ENCODE measurements at regions not wholly inside any gene's neighbourhood (a gene's known extent, or its start where the extent isn't known, plus 50 kb on each side); places are given as distances from the start of the nearest gene placed in this dataset.

GRCh38 chr3:82050382-82050781 lies 288.9 kb upstream of the GBE1 start:
- no peak overlapping the region for H3K4me3 ChIP-seq (ENCODE audit: control insufficient read depth in 1 of 2, extremely low read depth in 1 of 2, low read length in 1 of 2)
- H3K4me1 Mint-ChIP-seq, result no peaks in the 10 kb centered on the region
- H3K36me3 ChIP-seq (ENCODE audit: control insufficient read depth in 2 of 2, extremely low read depth in 1 of 2, insufficient read depth in 1 of 2, low read length in 1 of 2), result no peaks in the 10 kb centered on the region
- DNase-seq (no peak), ATAC-seq (replicated peaks in 1 of 4) (no peak)
- no peak overlapping the region for H3K27ac ChIP-seq (ENCODE audit: low read length)
- no peaks in the 10 kb centered on the region for H3K4me1 ChIP-seq (ENCODE audit: control insufficient read depth in 1 of 2, extremely low read depth in 1 of 2, insufficient read depth in 2 of 2, low read length in 2 of 2)
- no peaks in the 10 kb centered on the region for H3K9me3 ChIP-seq
- H3K9me3 Mint-ChIP-seq, result peaks cover 0 to 7% (median 2%) of the 10 kb centered on the region in 3 donors
- CTCF ChIA-PET, result no interaction called here
- WGBS (ENCODE audit: insufficient coverage), result no CpG with 5 or more reads among the region's 1 CpG
- H3K4me3 Mint-ChIP-seq, result no peak overlapping the region
- no peaks in the 10 kb centered on the region for H3K27me3 ChIP-seq (replicated peaks in 1 of 2; ENCODE audit: control insufficient read depth in 2 of 2, extremely low read depth in 1 of 2, insufficient read depth in 2 of 2, low read length in 1 of 2)
- H3K27me3 Mint-ChIP-seq, result no peaks in the 10 kb centered on the region
- POLR2A ChIA-PET, result no interaction called here
- no peak overlapping the region for H3K27ac Mint-ChIP-seq
- H3K36me3 Mint-ChIP-seq, result no peaks in the 10 kb centered on the region

DNA sequence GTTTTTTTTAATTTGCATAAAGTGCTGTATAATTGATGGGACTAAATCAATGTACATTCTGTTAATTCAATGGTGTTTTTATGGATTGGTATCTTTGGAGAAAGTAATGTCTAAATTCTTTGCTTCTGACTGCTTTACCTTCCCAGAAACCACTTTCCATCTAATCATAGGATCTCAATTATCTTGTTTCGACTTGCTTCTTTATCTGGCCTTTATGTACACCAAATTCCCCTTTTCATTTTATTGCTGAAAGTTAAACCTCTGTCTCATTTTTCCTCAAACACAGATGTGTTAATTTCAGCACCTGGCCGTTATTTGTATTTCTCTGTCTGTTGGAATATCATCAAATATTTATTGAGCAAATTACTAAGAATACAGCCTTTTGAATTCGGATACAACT lies 287.3 kb upstream of the GBE1 start:
- H3K27me3 Mint-ChIP-seq, result no peaks in the 10 kb centered on the region
- H3K9me3 ChIP-seq, result no peaks in the 10 kb centered on the region
- no peaks in the 10 kb centered on the region for H3K4me1 Mint-ChIP-seq
- H3K27ac ChIP-seq (ENCODE audit: low read length), result no peak overlapping the region
- DNase-seq (no peak), ATAC-seq (replicated peaks in 1 of 4) (no peak)
- H3K36me3 Mint-ChIP-seq, result no peaks in the 10 kb centered on the region
- 40% methylated on average over 1 of the region's 3 CpGs for WGBS (ENCODE audit: insufficient coverage)
- no peak overlapping the region for H3K4me3 Mint-ChIP-seq
- H3K4me1 ChIP-seq (ENCODE audit: control insufficient read depth in 1 of 2, extremely low read depth in 1 of 2, insufficient read depth in 2 of 2, low read length in 2 of 2), result no peaks in the 10 kb centered on the region
- peaks cover 0 to 7% (median 2%) of the 10 kb centered on the region in 3 donors for H3K9me3 Mint-ChIP-seq
- no peaks in the 10 kb centered on the region for H3K36me3 ChIP-seq (ENCODE audit: control insufficient read depth in 2 of 2, extremely low read depth in 1 of 2, insufficient read depth in 1 of 2, low read length in 1 of 2)
- POLR2A ChIA-PET, result no interaction called here
- no peaks in the 10 kb centered on the region for H3K27me3 ChIP-seq (replicated peaks in 1 of 2; ENCODE audit: control insufficient read depth in 2 of 2, extremely low read depth in 1 of 2, insufficient read depth in 2 of 2, low read length in 1 of 2)
- H3K27ac Mint-ChIP-seq, result no peak overlapping the region
- CTCF ChIA-PET, result no interaction called here
- no peak overlapping the region for H3K4me3 ChIP-seq (ENCODE audit: control insufficient read depth in 1 of 2, extremely low read depth in 1 of 2, low read length in 1 of 2)

GRCh38 chr3:82044930-82045705 lies 283.7 kb upstream of the GBE1 start:
- Mint-ChIP-seq H3K9me3 (peaks cover 0 to 7% (median 2%) of the 10 kb centered on the region in 3 donors), H3K4me1 (no peaks in the 10 kb centered on the region), H3K27ac (no peak overlapping the region), H3K4me3 (no peak overlapping the region), H3K36me3 (no peaks in the 10 kb centered on the region), H3K27me3 (no peaks in the 10 kb centered on the region)
- POLR2A ChIA-PET, result no interaction called here
- no peak for DNase-seq
- H3K27me3 ChIP-seq (replicated peaks in 1 of 2; ENCODE audit: control insufficient read depth in 2 of 2, extremely low read depth in 1 of 2, insufficient read depth in 2 of 2, low read length in 1 of 2), result no peaks in the 10 kb centered on the region
- H3K4me3 ChIP-seq (ENCODE audit: control insufficient read depth in 1 of 2, extremely low read depth in 1 of 2, low read length in 1 of 2), result no peak overlapping the region
- WGBS (ENCODE audit: insufficient coverage), result no CpG with 5 or more reads among the region's 4 CpGs
- H3K36me3 ChIP-seq (ENCODE audit: control insufficient read depth in 2 of 2, extremely low read depth in 1 of 2, insufficient read depth in 1 of 2, low read length in 1 of 2), result no peaks in the 10 kb centered on the region
- CTCF ChIA-PET, result no interaction called here
- H3K4me1 ChIP-seq (ENCODE audit: control insufficient read depth in 1 of 2, extremely low read depth in 1 of 2, insufficient read depth in 2 of 2, low read length in 2 of 2), result no peaks in the 10 kb centered on the region
- no peaks in the 10 kb centered on the region for H3K9me3 ChIP-seq
- no peak for ATAC-seq (replicated peaks in 1 of 4)
- H3K27ac ChIP-seq (ENCODE audit: low read length), result no peak overlapping the region

DNA sequence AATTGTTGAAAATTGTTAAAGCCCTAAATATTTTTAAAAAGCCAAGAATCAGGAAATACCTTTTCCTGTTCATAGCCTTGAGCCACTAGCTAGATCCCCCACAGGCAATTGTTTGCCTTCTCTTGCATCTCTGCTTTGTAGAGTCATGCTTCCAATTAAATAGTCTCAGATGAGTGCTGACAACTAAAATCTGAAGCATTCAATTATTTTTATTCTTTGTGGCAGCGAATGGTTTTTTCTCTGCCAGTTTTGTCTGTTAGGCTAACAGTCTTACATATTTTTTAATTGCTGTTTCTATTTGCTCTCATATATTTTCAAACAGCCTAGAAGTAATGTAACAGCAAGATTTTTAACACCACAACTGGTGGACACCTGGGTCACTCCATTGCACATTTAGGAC lies 277.1 kb upstream of the GBE1 start:
- Histone ChIP-seq H3K4me1 (ENCODE audit: control insufficient read depth in 1 of 2, extremely low read depth in 1 of 2, insufficient read depth in 2 of 2, low read length in 2 of 2) (no peaks in the 10 kb centered on the region), H3K9me3 (no peaks in the 10 kb centered on the region), H3K27ac (ENCODE audit: low read length) (no peak overlapping the region), H3K27me3 (replicated peaks in 1 of 2; ENCODE audit: control insufficient read depth in 2 of 2, extremely low read depth in 1 of 2, insufficient read depth in 2 of 2, low read length in 1 of 2) (no peaks in the 10 kb centered on the region), H3K4me3 (ENCODE audit: control insufficient read depth in 1 of 2, extremely low read depth in 1 of 2, low read length in 1 of 2) (no peak overlapping the region), H3K36me3 (ENCODE audit: control insufficient read depth in 2 of 2, extremely low read depth in 1 of 2, insufficient read depth in 1 of 2, low read length in 1 of 2) (no peaks in the 10 kb centered on the region)
- Mint-ChIP-seq H3K27ac (no peak overlapping the region), H3K4me3 (no peak overlapping the region), H3K9me3 (peaks cover 3 to 8% (median 4%) of the 10 kb centered on the region in 3 donors), H3K27me3 (no peaks in the 10 kb centered on the region), H3K4me1 (no peaks in the 10 kb centered on the region), H3K36me3 (no peaks in the 10 kb centered on the region)
- no CpG with 5 or more reads among the region's 1 CpG for WGBS (ENCODE audit: insufficient coverage)
- POLR2A ChIA-PET, result no interaction called here
- CTCF ChIA-PET, result no interaction called here
- ATAC-seq (replicated peaks in 1 of 4) (no peak), DNase-seq (no peak)

GRCh38 chr3:82033186-82033585 lies 271.7 kb upstream of the GBE1 start:
- Mint-ChIP-seq H3K27me3 (no peaks in the 10 kb centered on the region), H3K4me3 (no peak overlapping the region), H3K4me1 (no peaks in the 10 kb centered on the region), H3K36me3 (no peaks in the 10 kb centered on the region), H3K9me3 (peaks cover 0 to 10% (median 8%) of the 10 kb centered on the region in 3 donors), H3K27ac (no peak overlapping the region)
- ChIA-PET POLR2A (no interaction called here), CTCF (no interaction called here)
- H3K27me3 ChIP-seq (replicated peaks in 1 of 2; ENCODE audit: control insufficient read depth in 2 of 2, extremely low read depth in 1 of 2, insufficient read depth in 2 of 2, low read length in 1 of 2), result no peaks in the 10 kb centered on the region
- 76% methylated on average over 3 of the region's 4 CpGs for WGBS (ENCODE audit: insufficient coverage)
- no peak overlapping the region for H3K4me3 ChIP-seq (ENCODE audit: control insufficient read depth in 1 of 2, extremely low read depth in 1 of 2, low read length in 1 of 2)
- no peak overlapping the region for H3K27ac ChIP-seq (ENCODE audit: low read length)
- H3K9me3 ChIP-seq, result no peaks in the 10 kb centered on the region
- no peak for DNase-seq
- no peaks in the 10 kb centered on the region for H3K4me1 ChIP-seq (ENCODE audit: control insufficient read depth in 1 of 2, extremely low read depth in 1 of 2, insufficient read depth in 2 of 2, low read length in 2 of 2)
- H3K36me3 ChIP-seq (ENCODE audit: control insufficient read depth in 2 of 2, extremely low read depth in 1 of 2, insufficient read depth in 1 of 2, low read length in 1 of 2), result no peaks in the 10 kb centered on the region
- ATAC-seq (replicated peaks in 1 of 4), result no peak

DNA sequence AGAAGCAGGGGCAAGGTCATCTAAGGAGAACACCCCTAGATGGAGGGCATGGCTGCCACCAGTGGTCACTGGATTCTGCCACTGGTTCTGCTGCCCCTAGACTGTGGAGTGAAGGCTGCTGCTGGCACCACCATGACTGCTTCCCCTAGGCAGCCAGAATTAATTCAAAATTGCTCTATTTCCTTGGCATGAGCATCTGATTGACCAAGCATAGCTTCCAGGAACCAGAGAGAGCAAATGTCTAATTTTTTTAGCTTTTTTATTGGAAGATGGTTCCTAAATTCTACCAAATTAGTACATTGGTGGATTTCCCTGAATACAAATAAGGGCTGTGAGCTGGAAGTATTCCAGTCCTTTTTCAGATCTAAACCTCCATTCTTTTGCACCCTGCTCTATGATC lies 270.2 kb upstream of the GBE1 start:
- no peaks in the 10 kb centered on the region for H3K27me3 ChIP-seq (replicated peaks in 1 of 2; ENCODE audit: control insufficient read depth in 2 of 2, extremely low read depth in 1 of 2, insufficient read depth in 2 of 2, low read length in 1 of 2)
- no peaks in the 10 kb centered on the region for H3K4me1 ChIP-seq (ENCODE audit: control insufficient read depth in 1 of 2, extremely low read depth in 1 of 2, insufficient read depth in 2 of 2, low read length in 2 of 2)
- peaks cover 0 to 12% (median 10%) of the 10 kb centered on the region in 3 donors for H3K9me3 Mint-ChIP-seq
- H3K4me1 Mint-ChIP-seq, result no peaks in the 10 kb centered on the region
- H3K27me3 Mint-ChIP-seq, result no peaks in the 10 kb centered on the region
- DNase-seq, result no peak
- H3K36me3 ChIP-seq (ENCODE audit: control insufficient read depth in 2 of 2, extremely low read depth in 1 of 2, insufficient read depth in 1 of 2, low read length in 1 of 2), result no peaks in the 10 kb centered on the region
- H3K36me3 Mint-ChIP-seq, result no peaks in the 10 kb centered on the region
- no peak overlapping the region for H3K4me3 ChIP-seq (ENCODE audit: control insufficient read depth in 1 of 2, extremely low read depth in 1 of 2, low read length in 1 of 2)
- H3K27ac ChIP-seq (ENCODE audit: low read length), result no peak overlapping the region
- H3K27ac Mint-ChIP-seq, result no peak overlapping the region
- no peaks in the 10 kb centered on the region for H3K9me3 ChIP-seq
- H3K4me3 Mint-ChIP-seq, result no peak overlapping the region
- ChIA-PET CTCF (interaction anchor here in 1 of 2 donors (0.6 kb wide), 1 partner anchor 417 kb away, joined by 3 read pairs; no protein-coding TSS in a partner anchor), POLR2A (interaction anchor here in 1 of 2 donors (0.6 kb wide), 1 partner anchor 560 kb away, joined by 3 read pairs; no protein-coding TSS in a partner anchor)
- ATAC-seq (replicated peaks in 1 of 4), result no peak
